ENCODE measurements at regions not wholly inside any gene's neighbourhood (a gene's known extent, or its start where the extent isn't known, plus 50 kb on each side); places are given as distances from the start of the nearest gene placed in this dataset.

- no peak for TF ChIP-seq EP300 (IDR thresholded peaks at IDR 0.05)
- no peak for TF ChIP-seq POLR2AphosphoS5 (IDR thresholded peaks at IDR 0.05)
- TF ChIP-seq POLR2A (IDR thresholded peaks at IDR 0.05): no peak
- TF ChIP-seq CTCF (IDR thresholded peaks at IDR 0.05): no peak
- Histone ChIP-seq H3K36me3 (no peaks in the 10 kb centered on the region), H3K27me3 (no peaks in the 10 kb centered on the region), H3K9me3 (peaks cover 0 to 7% (median 2%) of the 10 kb centered on the region in 3 donors), H3K4me1 (no peaks in the 10 kb centered on the region), H3K27ac (no peak overlapping the region), H3K4me3 (no peak overlapping the region)
- no peak for ATAC-seq
Measured at GRCh38 chr2:140136366-140136765, 1356.2 kb upstream of the NXPH2 start.

DNA sequence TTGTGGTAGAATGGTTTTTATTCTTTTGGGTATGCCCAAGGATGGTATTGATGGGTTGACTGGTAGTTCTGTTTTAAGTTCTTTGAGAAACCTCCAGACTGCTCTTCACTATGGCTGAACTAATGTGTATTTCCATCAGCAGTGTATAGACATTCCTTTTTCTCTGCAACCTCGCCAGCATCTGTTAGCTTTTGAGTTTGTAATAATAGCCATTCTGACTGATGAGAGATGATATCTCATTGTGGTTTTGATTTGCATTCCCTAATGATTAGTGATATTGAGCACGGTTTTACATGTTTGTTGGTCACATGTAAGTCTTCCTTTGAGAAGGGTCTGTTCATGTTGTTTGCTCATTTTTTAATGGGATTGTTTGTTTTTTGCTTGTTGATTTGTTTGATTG, 1348.7 kb upstream of the NXPH2 start:
- no peaks in the 10 kb centered on the region for H3K4me1 ChIP-seq
- no peaks in the 10 kb centered on the region for H3K36me3 ChIP-seq
- WGBS, 2 donors (ENCODE audit: low coverage in 1 of 2): 54 to 87% methylated on average over 2 of the region's 2 CpGs
- no peak overlapping the region for H3K4me3 ChIP-seq
- no peak overlapping the region for H3K27ac ChIP-seq
- no peaks in the 10 kb centered on the region for H3K27me3 ChIP-seq
- no peaks in the 10 kb centered on the region for H3K9me3 ChIP-seq
- TF ChIP-seq POLR2AphosphoS5 (IDR thresholded peaks at IDR 0.05): no peak
- no peak for TF ChIP-seq POLR2A (IDR thresholded peaks at IDR 0.05)
- TF ChIP-seq EP300 (IDR thresholded peaks at IDR 0.05): no peak
- no peak for TF ChIP-seq CTCF (IDR thresholded peaks at IDR 0.05)
- no peak for ATAC-seq

GRCh38 chr2:140122001-140122400, 1341.8 kb upstream of the NXPH2 start:
- Histone ChIP-seq H3K27ac (no peak overlapping the region), H3K36me3 (no peaks in the 10 kb centered on the region), H3K4me1 (no peaks in the 10 kb centered on the region), H3K9me3 (no peaks in the 10 kb centered on the region), H3K27me3 (no peaks in the 10 kb centered on the region), H3K4me3 (no peak overlapping the region)
- ATAC-seq: no peak
- 85 to 92% methylated on average over 2 to 4 of the region's 5 CpGs for WGBS, 2 donors (ENCODE audit: low coverage in 1 of 2)
- TF ChIP-seq EP300 (IDR thresholded peaks at IDR 0.05): no peak
- TF ChIP-seq CTCF (IDR thresholded peaks at IDR 0.05): no peak
- TF ChIP-seq POLR2A (IDR thresholded peaks at IDR 0.05): no peak
- TF ChIP-seq POLR2AphosphoS5 (IDR thresholded peaks at IDR 0.05): no peak

- TF ChIP-seq EP300 (IDR thresholded peaks at IDR 0.05): no peak
- no peak for TF ChIP-seq POLR2AphosphoS5 (IDR thresholded peaks at IDR 0.05)
- no peak for TF ChIP-seq POLR2A (IDR thresholded peaks at IDR 0.05)
- TF ChIP-seq CTCF (IDR thresholded peaks at IDR 0.05): no peak
Measured at GRCh38 chr2:140117386-140117785, 1337.2 kb upstream of the NXPH2 start.

DNA sequence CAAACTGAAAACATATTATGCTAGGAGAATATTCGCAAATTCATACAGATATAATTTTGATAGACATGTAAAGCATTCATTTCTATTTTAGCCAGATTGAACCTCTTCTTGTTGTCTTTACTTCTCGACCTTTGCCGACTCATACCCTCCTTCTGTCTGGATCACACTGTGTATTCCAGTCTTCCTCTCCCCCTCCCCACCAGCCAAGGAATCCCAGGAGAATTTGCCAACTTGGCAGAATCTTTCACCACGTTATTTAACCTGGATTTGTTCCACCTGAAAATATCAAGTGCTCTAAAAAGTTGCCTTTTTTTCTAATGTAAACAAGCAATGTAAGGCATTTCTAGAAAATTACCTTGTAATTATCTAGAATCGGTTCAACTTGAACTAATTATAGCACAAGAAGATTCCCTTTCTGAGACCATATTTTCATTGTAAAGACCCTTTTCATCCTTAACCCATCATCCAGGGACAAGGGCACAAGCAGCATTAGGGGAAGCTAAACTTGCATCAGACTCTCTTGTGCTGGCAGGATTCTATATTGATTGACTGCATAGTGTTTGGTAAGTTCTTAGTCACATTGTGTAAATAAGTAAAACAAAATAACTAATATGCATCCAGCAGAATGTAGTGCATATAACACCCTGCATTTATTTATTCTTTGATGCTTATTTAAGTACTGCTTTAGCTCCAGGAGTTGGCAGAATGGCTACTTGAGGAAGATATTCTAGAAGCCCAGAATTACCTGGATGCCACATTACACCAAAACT, 1328.7 kb upstream of the NXPH2 start:
- H3K27ac ChIP-seq: no peak overlapping the region
- TF ChIP-seq POLR2A (IDR thresholded peaks at IDR 0.05) (no peak), CTCF (IDR thresholded peaks at IDR 0.05) (no peak), POLR2AphosphoS5 (IDR thresholded peaks at IDR 0.05) (no peak), EP300 (IDR thresholded peaks at IDR 0.05) (no peak)
- H3K27me3 ChIP-seq: no peaks in the 10 kb centered on the region
- H3K36me3 ChIP-seq: no peaks in the 10 kb centered on the region
- peaks cover 0 to 8% (median 0%) of the 10 kb centered on the region in 3 donors for H3K9me3 ChIP-seq
- H3K4me3 ChIP-seq: no peak overlapping the region
- WGBS, 2 donors (ENCODE audit: low coverage in 1 of 2): 62 to 86% methylated on average over 4 to 5 of the region's 5 CpGs
- no peak for ATAC-seq
- no peaks in the 10 kb centered on the region for H3K4me1 ChIP-seq

More at GRCh38 chr2:140117386-140117785, 1337.2 kb upstream of the NXPH2 start:
- WGBS, 2 donors (ENCODE audit: low coverage in 1 of 2): 53% methylated on average over 1 of the region's 1 CpG; no CpG with 5 or more reads in 1 of the 2 donors
- Histone ChIP-seq H3K36me3 (no peaks in the 10 kb centered on the region), H3K27ac (no peak overlapping the region), H3K4me1 (no peaks in the 10 kb centered on the region), H3K9me3 (no peaks in the 10 kb centered on the region), H3K27me3 (no peaks in the 10 kb centered on the region), H3K4me3 (no peak overlapping the region)
- no peak for ATAC-seq

Data from gastroesophageal sphincter (tissue), 4 donors.